ENCODE measurements at regions not wholly inside any gene's neighbourhood (a gene's known extent, or its start where the extent isn't known, plus 50 kb on each side); places are given as distances from the start of the nearest gene placed in this dataset.
"Not testable (repeated sequence)": the region's sequence is repeated elsewhere in the genome, so short reads cannot be mapped to it uniquely, and the experiment has no call there.

- DNase-seq (ENCODE audit: low read depth) (no peak), FAIRE-seq (no peak)
- Histone ChIP-seq H3K4me3 (ENCODE audit: low read depth, low read length) (no peak overlapping the region), H3K27me3 (ENCODE audit: control insufficient read depth, insufficient read depth, low read length) (no peaks in the 10 kb centered on the region), H3K36me3 (ENCODE audit: control insufficient read depth, insufficient read depth, low read length) (no peaks in the 10 kb centered on the region)
- TF ChIP-seq CTCF (IDR thresholded peaks at IDR 0.05; ENCODE audit: insufficient read depth, low read length, severe bottlenecking) = no peak
These were observed 196.2 kb downstream of the SLC38A4 start for GRCh38 chr12:46629331-46630229.

- no peaks in the 10 kb centered on the region for H3K27me3 ChIP-seq (ENCODE audit: control insufficient read depth, insufficient read depth, low read length)
- H3K4me3 ChIP-seq (ENCODE audit: low read depth, low read length) = no peak overlapping the region
- DNase-seq (ENCODE audit: low read depth) = no peak
- no peak for FAIRE-seq
- TF ChIP-seq CTCF (IDR thresholded peaks at IDR 0.05; ENCODE audit: insufficient read depth, low read length, severe bottlenecking) = no peak
- H3K36me3 ChIP-seq (ENCODE audit: control insufficient read depth, insufficient read depth, low read length) = no peaks in the 10 kb centered on the region
These were observed 197.6 kb downstream of the SLC38A4 start for GRCh38 chr12:46628176-46628575.

GRCh38 chr12:46627686-46628085 is 198.1 kb downstream of the SLC38A4 start:
- H3K27me3 ChIP-seq (ENCODE audit: control insufficient read depth, insufficient read depth, low read length) = no peaks in the 10 kb centered on the region
- peak; percentile 46 for DNase-seq (ENCODE audit: low read depth)
- H3K4me3 ChIP-seq (ENCODE audit: low read depth, low read length) = no peak overlapping the region
- FAIRE-seq = no peak
- H3K36me3 ChIP-seq (ENCODE audit: control insufficient read depth, insufficient read depth, low read length) = no peaks in the 10 kb centered on the region
- no peak for TF ChIP-seq CTCF (IDR thresholded peaks at IDR 0.05; ENCODE audit: insufficient read depth, low read length, severe bottlenecking)

DNA sequence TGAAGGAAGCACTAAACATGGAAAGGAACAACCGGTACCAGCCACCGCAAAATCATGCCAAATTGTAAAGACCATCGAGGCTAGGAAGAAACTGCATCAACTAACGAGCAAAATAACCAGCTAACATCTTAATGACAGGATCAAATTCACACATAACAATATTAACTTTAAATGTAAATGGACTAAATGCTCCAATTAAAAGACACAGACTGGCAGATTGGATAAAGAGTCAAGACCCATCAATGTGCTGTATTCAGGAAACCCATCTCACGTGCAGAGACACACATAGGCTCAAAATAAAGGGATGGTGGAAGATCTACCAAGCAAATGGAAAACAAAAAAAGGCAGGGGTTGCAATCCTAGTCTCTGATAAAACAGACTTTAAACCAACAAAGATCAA is 206.3 kb downstream of the SLC38A4 start:
- FAIRE-seq; H3K36me3 ChIP-seq (ENCODE audit: control insufficient read depth, insufficient read depth, low read length); DNase-seq (ENCODE audit: low read depth); H3K4me3 ChIP-seq (ENCODE audit: low read depth, low read length); H3K27me3 ChIP-seq (ENCODE audit: control insufficient read depth, insufficient read depth, low read length): not testable (repeated sequence)

GRCh38 chr12:46617737-46618136 is 208.1 kb downstream of the SLC38A4 start:
- H3K36me3 ChIP-seq (ENCODE audit: control insufficient read depth, insufficient read depth, low read length); FAIRE-seq; H3K4me3 ChIP-seq (ENCODE audit: low read depth, low read length); H3K27me3 ChIP-seq (ENCODE audit: control insufficient read depth, insufficient read depth, low read length); DNase-seq (ENCODE audit: low read depth): not testable (repeated sequence)

DNA sequence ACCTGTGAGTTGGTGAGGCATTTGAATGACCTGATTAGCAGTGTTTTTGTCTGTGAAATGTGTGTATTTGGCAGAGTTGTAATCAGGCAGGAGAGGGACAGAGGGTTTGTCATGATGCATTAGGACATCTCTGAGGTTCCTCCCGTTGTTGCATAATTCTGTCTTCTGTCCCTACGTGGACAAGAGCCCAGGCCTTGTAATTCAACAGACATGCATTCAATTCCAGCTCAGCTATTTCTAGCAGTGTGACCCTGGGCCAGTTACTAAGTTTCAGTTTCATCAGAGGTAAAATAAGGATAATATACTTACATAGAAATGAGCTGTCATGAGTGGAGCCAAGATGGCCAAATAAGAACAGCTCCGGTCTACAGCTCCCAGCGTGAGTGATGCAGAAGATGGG is 208.6 kb downstream of the SLC38A4 start:
- no peak for TF ChIP-seq CTCF (IDR thresholded peaks at IDR 0.05; ENCODE audit: insufficient read depth, low read length, severe bottlenecking)
- DNase-seq (ENCODE audit: low read depth) = no peak
- no peak overlapping the region for H3K4me3 ChIP-seq (ENCODE audit: low read depth, low read length)
- no peaks in the 10 kb centered on the region for H3K27me3 ChIP-seq (ENCODE audit: control insufficient read depth, insufficient read depth, low read length)
- no peaks in the 10 kb centered on the region for H3K36me3 ChIP-seq (ENCODE audit: control insufficient read depth, insufficient read depth, low read length)
- FAIRE-seq = no peak

- FAIRE-seq = no peak
- DNase-seq (ENCODE audit: low read depth) = no peak
- Histone ChIP-seq H3K4me3 (ENCODE audit: low read depth, low read length) (no peak overlapping the region), H3K36me3 (ENCODE audit: control insufficient read depth, insufficient read depth, low read length) (no peaks in the 10 kb centered on the region), H3K27me3 (ENCODE audit: control insufficient read depth, insufficient read depth, low read length) (no peaks in the 10 kb centered on the region)
- no peak for TF ChIP-seq CTCF (IDR thresholded peaks at IDR 0.05; ENCODE audit: insufficient read depth, low read length, severe bottlenecking)
These were observed 215.0 kb downstream of the SLC38A4 start for GRCh38 chr12:46610754-46611153.

Measured in bronchial epithelial cell (primary cell).